Left lung (tissue), 4 donors: ENCODE measurements at regions not wholly inside any gene's neighbourhood (a gene's known extent, or its start where the extent isn't known, plus 50 kb on each side); places are given as distances from the start of the nearest gene placed in this dataset.
"Not testable (repeated sequence)": the region's sequence is repeated elsewhere in the genome, so short reads cannot be mapped to it uniquely, and the experiment has no call there.

Source experiments
- ATAC-seq: fragments of 200-7000 bp; cut with Tn5 transposase; one replicate; pipeline ENCODE4 v1.9.1; 2020; ENCODE audit warnings: moderate library complexity
- DNase-seq, 4 donors: peaks; one replicate each; pipeline ENCODE4 v3.0.0-alpha.2; 2013 to 2020
- H3K27ac ChIP-seq, 2 donors: fragments of 200-600 bp; sonication (generic) in 1 of 2; one replicate each; pipeline versions ENCODE4 v1.5.0 to v1.8.0; 2020 to 2021
- H3K27me3 ChIP-seq, 2 donors: fragments of 200-600 bp; sonication (generic) in 1 of 2; one replicate each; pipeline versions ENCODE4 v1.5.0 to v1.8.0; 2020 to 2021
- H3K36me3 ChIP-seq, 2 donors: fragments of 200-600 bp; sonication (generic) in 1 of 2; one replicate each; pipeline versions ENCODE4 v1.5.0 to v1.8.0; 2020 to 2021
- H3K4me1 ChIP-seq, 2 donors: fragments of 200-600 bp; one replicate each; pipeline ENCODE4 v1.8.0; 2021
- H3K4me3 ChIP-seq, 2 donors: fragments of 200-600 bp; sonication (generic) in 1 of 2; one replicate each; pipeline versions ENCODE4 v1.5.0 to v1.8.0; 2020 to 2021; ENCODE audit warnings: mild to moderate bottlenecking in 1 of 2
- H3K9me3 ChIP-seq, 2 donors: fragments of 200-600 bp; sonication (generic) in 1 of 2; one replicate each; pipeline versions ENCODE4 v1.5.0 to v1.8.0; 2020 to 2021
- CTCF ChIP-seq, 2 donors: fragments of 200-600 bp; sonication (generic) in 1 of 2; IDR thresholded peaks; one replicate each; pipeline versions ENCODE4 v1.5.0 to v1.8.0; 2021; ENCODE audit warnings: antibody characterized with exemption in 2 of 2
- intact Hi-C, 2 donors: fragments of 100-400 bp; cut with DNase I; formaldehyde crosslinking; loops; one replicate each; pipeline versions ENCODE4 v1.11.2 to v1.14.2; 2022
- donor health status: DM: no; HTN: yes; CAD: no.
- donor health status: DM: no; HTN: no; CAD: no.

GRCh38 chr1:174080819-174081218, 58.7 kb upstream of the RC3H1 start:
- intact Hi-C loops: no loop called here
- ATAC-seq: no peak
- no peaks in the 10 kb centered on the region for H3K9me3 ChIP-seq
- no peaks in the 10 kb centered on the region for H3K4me1 ChIP-seq
- H3K27ac ChIP-seq: no peak overlapping the region
- H3K36me3 ChIP-seq: no peaks in the 10 kb centered on the region
- no peak overlapping the region for H3K4me3 ChIP-seq
- no peaks in the 10 kb centered on the region for H3K27me3 ChIP-seq
- no peak for DNase-seq
- TF ChIP-seq CTCF (IDR thresholded peaks at IDR 0.05): no peak

- Histone ChIP-seq H3K27ac (no peak overlapping the region), H3K27me3 (no peaks in the 10 kb centered on the region), H3K36me3 (no peaks in the 10 kb centered on the region), H3K9me3 (no peaks in the 10 kb centered on the region), H3K4me3 (no peak overlapping the region), H3K4me1 (peaks cover 0 to 4% of the 10 kb centered on the region in 2 donors)
- intact Hi-C loops: no loop called here
- no peak for ATAC-seq
- TF ChIP-seq CTCF (IDR thresholded peaks at IDR 0.05): no peak
- DNase-seq: no peak
Measured at GRCh38 chr1:174079796-174080195, 57.6 kb upstream of the RC3H1 start.

- H3K4me1 ChIP-seq, H3K4me3 ChIP-seq, intact Hi-C loops, H3K27me3 ChIP-seq, H3K36me3 ChIP-seq, H3K9me3 ChIP-seq, H3K27ac ChIP-seq: not testable (repeated sequence)
- ATAC-seq (peak; percentile 42), DNase-seq (peak in 1 of 4 donors; percentile 51)
Measured at GRCh38 chr1:174078916-174079315, 56.8 kb upstream of the RC3H1 start.

- Histone ChIP-seq H3K4me3 (no peak overlapping the region), H3K4me1 (peaks cover 0 to 4% of the 10 kb centered on the region in 2 donors), H3K36me3 (no peaks in the 10 kb centered on the region), H3K27me3 (no peaks in the 10 kb centered on the region), H3K9me3 (no peaks in the 10 kb centered on the region), H3K27ac (no peak overlapping the region)
- intact Hi-C loops: no loop called here
- no peak for DNase-seq
- ATAC-seq: no peak
- TF ChIP-seq CTCF (IDR thresholded peaks at IDR 0.05): no peak
Measured at GRCh38 chr1:174077749-174078490, 55.8 kb upstream of the RC3H1 start.

GRCh38 chr1:174075245-174075692, 53.1 kb upstream of the RC3H1 start:
- ATAC-seq (peak; percentile 71), DNase-seq (peak in 1 of 4 donors; percentile 3)
- no peaks in the 10 kb centered on the region for H3K9me3 ChIP-seq
- H3K27ac ChIP-seq: no peak overlapping the region
- intact Hi-C loops: no loop called here
- peaks cover 0 to 4% of the 10 kb centered on the region in 2 donors for H3K4me1 ChIP-seq
- no peak overlapping the region for H3K4me3 ChIP-seq
- H3K27me3 ChIP-seq: no peaks in the 10 kb centered on the region
- TF ChIP-seq CTCF (IDR thresholded peaks at IDR 0.05): no peak
- no peaks in the 10 kb centered on the region for H3K36me3 ChIP-seq

GRCh38 chr1:174074757-174075156, 52.6 kb upstream of the RC3H1 start:
- peak; percentile 78 for ATAC-seq

More at GRCh38 chr1:174074757-174075156, 52.6 kb upstream of the RC3H1 start:
- TF ChIP-seq CTCF (IDR thresholded peaks at IDR 0.05): no peak
- peaks cover 0 to 4% of the 10 kb centered on the region in 2 donors for H3K4me1 ChIP-seq
- no peaks in the 10 kb centered on the region for H3K27me3 ChIP-seq
- peak in 1 of 4 donors; percentile 19 for DNase-seq
- no peaks in the 10 kb centered on the region for H3K36me3 ChIP-seq
- H3K4me3 ChIP-seq: no peak overlapping the region
- H3K9me3 ChIP-seq: no peaks in the 10 kb centered on the region
- no peak overlapping the region for H3K27ac ChIP-seq
- intact Hi-C loops: no loop called here
